H9 (cell line): ENCODE measurements at regions not wholly inside any gene's neighbourhood (a gene's known extent, or its start where the extent isn't known, plus 50 kb on each side); places are given as distances from the start of the nearest gene placed in this dataset.

ENCODE experiments used
- DNase-seq: peaks from one replicate; pipeline ENCODE4 v3.0.0-alpha.2; 2017
- H2AFZ ChIP-seq: one replicate; pipeline ENCODE4 v1.6.1; 2013; ENCODE audit warnings: mild to moderate bottlenecking, low read length, control low read depth, moderate library complexity
- H2AK5ac ChIP-seq: 2 replicates; pipeline ENCODE4 v1.6.1; 2013; ENCODE audit warnings: low read length, control low read depth, mixed read lengths; ENCODE audit not compliant: insufficient read length
- H2BK120ac ChIP-seq: one replicate; pipeline ENCODE4 v1.6.1; 2013; ENCODE audit warnings: low read depth, mild to moderate bottlenecking, low read length, control low read depth, inconsistent platforms; ENCODE audit not compliant: poor library complexity, severe bottlenecking
- H2BK12ac ChIP-seq: 2 replicates; pipeline ENCODE4 v1.6.1; 2013; ENCODE audit warnings: low read length, control low read depth, mixed read lengths, low read depth; ENCODE audit not compliant: insufficient read length
- H2BK15ac ChIP-seq: 2 replicates; pipeline ENCODE4 v1.6.1; 2013; ENCODE audit warnings: low read depth, low read length, control low read depth
- H2BK20ac ChIP-seq: one replicate; pipeline ENCODE4 v1.6.1; 2013; ENCODE audit warnings: low read depth, mild to moderate bottlenecking, low read length, control low read depth, inconsistent platforms; ENCODE audit not compliant: poor library complexity, severe bottlenecking
- H2BK5ac ChIP-seq: 2 replicates; pipeline ENCODE4 v1.6.1; 2013; ENCODE audit warnings: low read length, control low read depth, mixed read lengths; ENCODE audit not compliant: insufficient read length
- H3K14ac ChIP-seq: 2 replicates; pipeline ENCODE4 v1.6.1; 2013; ENCODE audit warnings: low read length, control low read depth; ENCODE audit not compliant: insufficient read depth
- H3K18ac ChIP-seq: 2 replicates; pipeline ENCODE4 v1.6.1; 2013; ENCODE audit warnings: low read depth, mild to moderate bottlenecking, mixed read lengths, low read length, control low read depth; ENCODE audit not compliant: insufficient read length
- H3K23ac ChIP-seq: 2 replicates; pipeline ENCODE4 v1.6.1; 2013; ENCODE audit warnings: low read length, control low read depth, mixed read lengths, low read depth; ENCODE audit not compliant: insufficient read length
- H3K23me2 ChIP-seq: 2 replicates; pipeline ENCODE4 v1.6.1; 2013; ENCODE audit warnings: low read depth, mild to moderate bottlenecking, mixed read lengths, low read length, control low read depth; ENCODE audit not compliant: insufficient read length, poor library complexity, severe bottlenecking
- H3K27ac ChIP-seq: 2 replicates; pipeline ENCODE4 v1.5.1; 2013; ENCODE audit warnings: low read length, control low read depth, mixed read lengths, low read depth; ENCODE audit not compliant: insufficient read length
- H3K27me3 ChIP-seq: 2 replicates; pipeline ENCODE4 v1.6.1; 2013; ENCODE audit warnings: low read length, control low read depth, inconsistent platforms; ENCODE audit not compliant: insufficient read depth
- H3K4ac ChIP-seq: 2 replicates; pipeline ENCODE4 v1.6.1; 2013; ENCODE audit warnings: low read depth, mild to moderate bottlenecking, control low read depth, inconsistent platforms, low read length, moderate library complexity
- H3K4me1 ChIP-seq: 2 replicates; pipeline ENCODE4 v1.6.1; 2013; ENCODE audit warnings: low read length, control low read depth, inconsistent platforms; ENCODE audit not compliant: insufficient read depth
- H3K4me2 ChIP-seq: 2 replicates; pipeline ENCODE4 v1.6.1; 2013; ENCODE audit warnings: low read length, control low read depth, mixed read lengths; ENCODE audit not compliant: insufficient read length, insufficient read depth
- H3K56ac ChIP-seq: 2 replicates; pipeline ENCODE4 v1.6.1; 2013; ENCODE audit warnings: low read depth, mild to moderate bottlenecking, mixed read lengths, low read length, control low read depth; ENCODE audit not compliant: insufficient read length
- H3K79me1 ChIP-seq: 2 replicates; pipeline ENCODE4 v1.6.1; 2013; ENCODE audit warnings: low read depth, mild to moderate bottlenecking, moderate library complexity, low read length, control low read depth, inconsistent platforms; ENCODE audit not compliant: insufficient read depth, poor library complexity, severe bottlenecking
- H3K79me2 ChIP-seq: 2 replicates; pipeline ENCODE4 v1.6.1; 2013; ENCODE audit warnings: low read length, control low read depth, inconsistent platforms; ENCODE audit not compliant: insufficient read depth
- H3K9ac ChIP-seq: 2 replicates; pipeline ENCODE4 v1.6.1; 2013; ENCODE audit warnings: low read length, control low read depth, mixed read lengths; ENCODE audit not compliant: insufficient read length; ENCODE audit errors: extremely low read depth
- H3K9me3 ChIP-seq: one replicate; pipeline ENCODE4 v1.6.1; 2013; ENCODE audit warnings: low read depth, low read length, inconsistent platforms; ENCODE audit not compliant: control insufficient read depth
- H3T11ph ChIP-seq: one replicate; pipeline ENCODE4 v1.6.1; 2013; ENCODE audit warnings: mild to moderate bottlenecking, low read length, control low read depth, inconsistent platforms
- H4K20me1 ChIP-seq: one replicate; pipeline ENCODE4 v1.6.1; 2013; ENCODE audit not compliant: control insufficient read depth, insufficient read length, insufficient read depth
- H4K5ac ChIP-seq: 2 replicates; pipeline ENCODE4 v1.6.1; 2013; ENCODE audit warnings: low read depth, mild to moderate bottlenecking, mixed read lengths, low read length, control low read depth; ENCODE audit not compliant: insufficient read length
- H4K8ac ChIP-seq: replicated peaks from 2 replicates; pipeline ENCODE4 v1.6.1; 2013; ENCODE audit warnings: low read length, control low read depth, mixed read lengths, low read depth; ENCODE audit not compliant: insufficient read length
- H4K91ac ChIP-seq: 2 replicates; pipeline ENCODE4 v1.6.1; 2013; ENCODE audit warnings: low read depth, mild to moderate bottlenecking, moderate library complexity, mixed read lengths, low read length, control low read depth; ENCODE audit not compliant: insufficient read length
- H3K27ac Mint-ChIP-seq, 3 experiments: 2 replicates in 2 of 3; 3 replicates in 1 of 3; pipeline ENCODE4 v1.8.0; 2020 to 2021; ENCODE audit warnings: mixed read lengths in 3 of 3, mild to moderate bottlenecking in 1 of 3, moderate library complexity in 1 of 3
- H3K27me3 Mint-ChIP-seq: 2 replicates; pipeline ENCODE4 v1.8.0; 2021; ENCODE audit warnings: low read depth, mild to moderate bottlenecking, moderate library complexity, mixed read lengths
- H3K36me3 Mint-ChIP-seq, 3 experiments: 2 replicates in 2 of 3; 3 replicates in 1 of 3; pipeline ENCODE4 v1.8.0; 2020 to 2021; ENCODE audit warnings: low read depth in 3 of 3, mixed read lengths in 3 of 3; ENCODE audit not compliant: insufficient read depth in 1 of 3
- H3K4me1 Mint-ChIP-seq, 2 experiments: 2 replicates each; pipeline ENCODE4 v1.8.0; 2020; ENCODE audit warnings: mixed read lengths in 2 of 2
- H3K4me3 Mint-ChIP-seq, 2 experiments: 2 replicates in 1 of 2; 3 replicates in 1 of 2; pipeline ENCODE4 v1.8.0; 2020 to 2021; ENCODE audit warnings: mild to moderate bottlenecking in 2 of 2, mixed read lengths in 2 of 2, moderate library complexity in 1 of 2
- H3K9me3 Mint-ChIP-seq, 2 experiments: 2 replicates in 1 of 2; 3 replicates in 1 of 2; pipeline ENCODE4 v1.8.0; 2020; ENCODE audit warnings: mild to moderate bottlenecking in 2 of 2, mixed read lengths in 2 of 2, moderate library complexity in 1 of 2
- CTCF ChIP-seq: fragments of 200-600 bp; sonication (generic); conservative IDR thresholded peaks from 3 replicates; pipeline ENCODE4 v1.8.0; 2021; ENCODE audit warnings: antibody characterized with exemption, mild to moderate bottlenecking
- WGBS: extraction: QIAGEN DNeasy Blood & Tissue Kit; methylation state at CpG from one replicate; pipeline ENCODE4 v1.1.7; 2013; ENCODE audit warnings: missing lambda C conversion rate, low lambda C conversion rate, mixed read lengths; ENCODE audit not compliant: insufficient read length; ENCODE audit errors: extremely low coverage; 5-methylcytosine and 5-hydroxymethylcytosine counted together

GRCh38 chr13:44874176-44874575 lies 115.1 kb downstream of the NUFIP1 start:
- Histone ChIP-seq H3K79me1 (no peaks in the 10 kb centered on the region), H3K4me1 (no peaks in the 10 kb centered on the region), H3K4ac (no peak overlapping the region), H3K27ac (no peak overlapping the region), H2AFZ (no peak overlapping the region), H2BK120ac (no peak overlapping the region), H4K8ac (no peak overlapping the region), H4K91ac (no peak overlapping the region), H4K5ac (no peak overlapping the region), H3K23ac (no peak overlapping the region), H2AK5ac (no peak overlapping the region), H3K9me3 (no peaks in the 10 kb centered on the region), H2BK15ac (no peak overlapping the region), H3K23me2 (no peaks in the 10 kb centered on the region), H3K4me2 (no peak overlapping the region), H3K79me2 (no peaks in the 10 kb centered on the region), H2BK20ac (no peak overlapping the region), H3K14ac (no peak overlapping the region), H4K20me1 (no peaks in the 10 kb centered on the region), H3K9ac (no peak overlapping the region), H2BK5ac (no peak overlapping the region), H3K56ac (no peak overlapping the region), H2BK12ac (no peak overlapping the region), H3K27me3 (no peaks in the 10 kb centered on the region), H3K18ac (no peak overlapping the region), H3T11ph (no peak overlapping the region)
- DNase-seq, result no peak
- Mint-ChIP-seq H3K9me3 (peaks cover 5 to 7% of the 10 kb centered on the region in 2 experiments; a peak in 4 of 5 replicates), H3K27ac (no peak overlapping the region), H3K27me3 (peaks cover 1% of the 10 kb centered on the region), H3K36me3 (peaks cover 1 to 6% (median 3%) of the 10 kb centered on the region in 3 experiments; a peak in 5 of 7 replicates), H3K4me1 (no peaks in the 10 kb centered on the region), H3K4me3 (no peak overlapping the region)
- TF ChIP-seq CTCF, result no peak
- no CpG with 5 or more reads among the region's 8 CpGs for WGBS
